ENCODE measurements at regions not wholly inside any gene's neighbourhood (a gene's known extent, or its start where the extent isn't known, plus 50 kb on each side); places are given as distances from the start of the nearest gene placed in this dataset.

DNA sequence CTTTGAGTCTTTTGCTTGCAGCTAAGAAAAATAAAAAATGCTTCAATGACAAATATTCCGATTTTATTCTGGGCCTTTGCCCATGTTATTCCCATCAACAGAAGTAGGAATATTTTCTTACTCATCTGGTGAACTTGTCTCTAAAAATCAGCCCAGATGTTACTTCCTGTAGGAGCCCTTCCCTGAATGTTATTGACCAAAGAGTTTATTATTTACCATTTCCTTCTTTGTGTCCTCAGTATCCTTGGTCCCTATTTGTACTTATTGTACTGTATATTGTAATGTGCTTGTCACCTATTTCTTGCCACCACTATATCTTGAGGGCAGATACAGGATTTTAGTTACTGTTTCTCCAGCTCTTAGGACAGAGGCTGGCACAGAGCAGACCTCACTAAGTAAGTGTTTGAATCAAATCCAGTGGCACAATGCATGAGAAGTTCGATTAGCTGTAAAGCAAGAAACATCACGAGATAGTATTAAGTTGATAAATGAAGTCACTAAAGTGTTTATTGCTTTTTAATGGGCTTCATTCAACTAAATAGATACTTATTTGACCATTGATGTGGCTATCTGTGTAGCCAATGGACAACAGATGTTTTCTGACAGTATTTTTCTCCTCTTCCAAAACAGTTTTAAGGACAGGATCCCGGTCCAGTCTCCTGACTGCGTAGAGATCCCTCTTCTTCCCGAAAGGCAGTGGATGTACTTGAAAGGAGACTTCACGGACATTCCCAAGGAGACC lies 109.1 kb downstream of the DDX1 start:
- TF ChIP-seq POLR2A (IDR thresholded peaks at IDR 0.05; ENCODE audit: low read depth, low read length), result no peak
- no peak for TF ChIP-seq TAF1 (IDR thresholded peaks at IDR 0.05; ENCODE audit: borderline replicate concordance, low read depth, low read length)

All from GM12892 (cell line).